ENCODE measurements at regions not wholly inside any gene's neighbourhood (a gene's known extent, or its start where the extent isn't known, plus 50 kb on each side); places are given as distances from the start of the nearest gene placed in this dataset.

DNA sequence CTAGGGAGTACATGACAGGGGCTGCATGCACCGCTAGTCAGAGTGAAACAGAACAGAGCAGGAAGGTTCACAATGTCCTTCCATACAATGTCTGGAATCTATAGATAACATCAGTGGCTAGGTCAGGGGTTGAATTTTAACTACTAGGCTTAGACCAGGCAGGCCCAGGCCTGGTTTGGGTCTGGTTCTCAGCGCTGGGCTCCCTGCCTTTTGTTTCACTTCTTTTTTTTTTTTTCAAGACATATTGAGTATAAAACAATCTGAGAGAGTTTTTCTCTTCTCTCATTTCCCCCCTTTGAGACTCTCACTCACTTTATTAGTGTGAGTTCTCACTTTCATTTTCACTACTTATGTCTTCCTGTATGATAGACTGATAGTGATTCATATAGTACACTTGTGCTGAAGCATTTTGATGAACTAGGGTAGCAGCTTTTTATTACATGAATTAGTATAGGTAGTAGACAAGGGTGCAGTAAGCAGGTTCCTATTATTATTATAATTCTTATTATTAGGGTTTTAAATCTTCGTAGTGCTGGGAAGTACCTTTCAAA lies 120.0 kb upstream of the ZDHHC15 start:
- H3K27me3 ChIP-seq, result no peaks in the 10 kb centered on the region
- no peak for DNase-seq
- H3K9me3 ChIP-seq (replicated peaks in 1 of 3), result no peaks in the 10 kb centered on the region
- TF ChIP-seq, protein P1, sequence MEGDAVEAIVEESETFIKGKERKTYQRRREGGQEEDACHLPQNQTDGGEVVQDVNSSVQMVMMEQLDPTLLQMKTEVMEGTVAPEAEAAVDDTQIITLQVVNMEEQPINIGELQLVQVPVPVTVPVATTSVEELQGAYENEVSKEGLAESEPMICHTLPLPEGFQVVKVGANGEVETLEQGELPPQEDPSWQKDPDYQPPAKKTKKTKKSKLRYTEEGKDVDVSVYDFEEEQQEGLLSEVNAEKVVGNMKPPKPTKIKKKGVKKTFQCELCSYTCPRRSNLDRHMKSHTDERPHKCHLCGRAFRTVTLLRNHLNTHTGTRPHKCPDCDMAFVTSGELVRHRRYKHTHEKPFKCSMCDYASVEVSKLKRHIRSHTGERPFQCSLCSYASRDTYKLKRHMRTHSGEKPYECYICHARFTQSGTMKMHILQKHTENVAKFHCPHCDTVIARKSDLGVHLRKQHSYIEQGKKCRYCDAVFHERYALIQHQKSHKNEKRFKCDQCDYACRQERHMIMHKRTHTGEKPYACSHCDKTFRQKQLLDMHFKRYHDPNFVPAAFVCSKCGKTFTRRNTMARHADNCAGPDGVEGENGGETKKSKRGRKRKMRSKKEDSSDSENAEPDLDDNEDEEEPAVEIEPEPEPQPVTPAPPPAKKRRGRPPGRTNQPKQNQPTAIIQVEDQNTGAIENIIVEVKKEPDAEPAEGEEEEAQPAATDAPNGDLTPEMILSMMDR (IDR thresholded peaks at IDR 0.05), result no peak
- TF ChIP-seq POLR2A (IDR thresholded peaks at IDR 0.05), result no peak
- intact Hi-C loops (cut with DNase I), result no loop called here
- no peaks in the 10 kb centered on the region for H3K36me3 ChIP-seq (replicated peaks in 1 of 2)
- H3K4me1 ChIP-seq (replicated peaks in 1 of 2), result no peaks in the 10 kb centered on the region
- no peak overlapping the region for H3K27ac ChIP-seq
- WGBS, 4 donors, result 60 to 92% (median 79%) methylated on average over 3 of the region's 3 CpGs
- H3K4me3 ChIP-seq, result no peak overlapping the region

DNA sequence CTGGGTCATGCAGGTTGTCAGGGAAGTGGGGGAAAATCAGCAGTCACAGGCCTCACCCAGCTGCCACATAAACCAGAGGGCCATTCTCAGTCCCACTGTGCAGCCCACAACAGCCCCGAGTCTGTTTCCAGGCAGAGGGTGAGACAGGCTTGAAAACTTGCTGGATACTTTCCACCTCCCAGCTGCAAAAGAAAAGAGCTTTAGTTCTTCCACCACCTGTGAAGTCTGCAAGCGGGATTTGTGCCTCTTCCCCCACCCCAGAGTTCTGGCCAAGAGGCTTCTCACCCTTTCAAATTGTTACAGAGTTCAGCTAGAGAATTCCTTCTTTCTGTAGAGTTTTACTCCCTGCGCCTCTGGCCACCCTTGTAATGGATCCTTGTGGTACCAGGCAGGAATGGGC lies 115.5 kb upstream of the ZDHHC15 start:
- TF ChIP-seq, protein P1 (IDR thresholded peaks at IDR 0.05), result no peak
- TF ChIP-seq POLR2A (IDR thresholded peaks at IDR 0.05), result no peak
- no peaks in the 10 kb centered on the region for H3K9me3 ChIP-seq (replicated peaks in 1 of 3)
- WGBS, 4 donors, result 72 to 92% (median 78%) methylated on average over 3 of the region's 3 CpGs

DNA sequence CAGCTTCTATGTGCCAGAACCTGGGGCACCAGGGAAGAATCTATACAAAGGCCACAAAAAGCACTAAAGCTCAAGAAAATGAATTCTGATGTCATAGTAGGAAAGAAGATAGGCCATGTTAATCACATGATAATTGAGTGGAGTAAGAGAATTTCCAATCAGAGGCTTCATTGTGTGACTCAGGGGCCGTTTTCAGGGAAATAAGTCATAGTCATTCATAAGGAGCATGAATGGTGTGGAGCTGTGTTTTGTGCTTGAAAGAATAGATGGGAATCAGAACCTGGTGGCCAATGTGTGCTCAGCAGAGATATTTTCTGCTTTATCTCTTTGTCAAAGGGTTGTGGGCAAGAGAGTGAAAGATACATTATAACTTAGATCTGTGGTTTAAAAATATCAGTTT lies 102.4 kb upstream of the ZDHHC15 start:
- 29 to 78% (median 45%) methylated on average over 1 of the region's 1 CpG for WGBS, 4 donors
- Histone ChIP-seq H3K4me3 (no peak overlapping the region), H3K4me1 (replicated peaks in 1 of 2) (no peaks in the 10 kb centered on the region), H3K36me3 (replicated peaks in 1 of 2) (no peaks in the 10 kb centered on the region), H3K27ac (no peak overlapping the region), H3K9me3 (replicated peaks in 1 of 3) (no peaks in the 10 kb centered on the region), H3K27me3 (no peaks in the 10 kb centered on the region)
- intact Hi-C loops (cut with DNase I), result no loop called here
- no peak for DNase-seq
- no peak for TF ChIP-seq POLR2A (IDR thresholded peaks at IDR 0.05)
- TF ChIP-seq, protein P1 (IDR thresholded peaks at IDR 0.05), result no peak

More for the DNA sequence above, 115.5 kb upstream of the ZDHHC15 start:
- Histone ChIP-seq H3K4me3 (no peak overlapping the region), H3K27ac (no peak overlapping the region), H3K36me3 (replicated peaks in 1 of 2) (no peaks in the 10 kb centered on the region), H3K27me3 (no peaks in the 10 kb centered on the region), H3K4me1 (replicated peaks in 1 of 2) (no peaks in the 10 kb centered on the region)
- intact Hi-C loops (cut with DNase I), result no loop called here
- no peak for DNase-seq

DNA sequence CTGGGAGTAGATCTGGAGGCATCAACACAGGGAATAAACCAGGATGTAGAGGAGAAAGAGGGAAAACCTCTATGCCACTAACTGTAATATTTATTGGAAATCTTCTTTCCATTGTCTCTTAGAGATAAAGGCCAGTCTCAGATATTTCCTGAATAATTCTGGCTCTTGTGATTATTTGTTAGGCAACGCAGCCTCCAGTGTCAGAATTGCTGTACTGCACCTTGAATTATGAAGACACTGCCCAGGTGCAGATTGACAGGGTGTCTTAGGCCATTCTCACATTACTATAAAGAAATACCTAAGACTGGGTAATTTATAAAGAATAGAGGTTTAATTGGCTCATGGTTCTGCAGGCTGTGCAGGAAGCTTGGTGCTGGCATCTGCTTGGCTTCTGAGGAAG lies 100.7 kb upstream of the ZDHHC15 start:
- DNase-seq, result no peak
- Histone ChIP-seq H3K4me3 (no peak overlapping the region), H3K9me3 (replicated peaks in 1 of 3) (no peaks in the 10 kb centered on the region), H3K27ac (no peak overlapping the region), H3K27me3 (no peaks in the 10 kb centered on the region), H3K36me3 (replicated peaks in 1 of 2) (no peaks in the 10 kb centered on the region), H3K4me1 (replicated peaks in 1 of 2) (no peaks in the 10 kb centered on the region)
- TF ChIP-seq POLR2A (IDR thresholded peaks at IDR 0.05), result no peak
- TF ChIP-seq, protein P1 (IDR thresholded peaks at IDR 0.05), result peak in 2 of 6 experiments; percentile 9 to 23
- WGBS, 4 donors, result 37 to 70% (median 53%) methylated on average over 1 of the region's 1 CpG
- intact Hi-C loops (cut with DNase I), result no loop called here
